Pancreas (tissue), 10 donors: ENCODE measurements at regions not wholly inside any gene's neighbourhood (a gene's known extent, or its start where the extent isn't known, plus 50 kb on each side); places are given as distances from the start of the nearest gene placed in this dataset.
"Not testable (repeated sequence)": the region's sequence is repeated elsewhere in the genome, so short reads cannot be mapped to it uniquely, and the experiment has no call there.

Experiments used
- ATAC-seq, 4 donors: fragments of 200-7000 bp; cut with Tn5 transposase; one replicate each; pipeline versions ENCODE4 v1.8.0 to v1.9.1; 2020; ENCODE audit warnings: mild to moderate bottlenecking in 4 of 4, moderate library complexity in 4 of 4
- DNase-seq, 6 donors: peaks; one replicate each; pipeline ENCODE4 v3.0.0-alpha.2; 2020
- FAIRE-seq: peaks from 2 replicates; lab custom pipeline; 2012; peaks lifted over from hg19 to GRCh38; lab: Jason Lieb, UNC
- H3K27ac ChIP-seq, 4 donors: fragments of 200-600 bp; sonication (generic); 1 replicate in 3 of 4; 2 replicates in 1 of 4; pipeline versions ENCODE4 v1.5.0 to v1.8.0; 2020
- H3K27me3 ChIP-seq, 4 donors: fragments of 200-600 bp; one replicate each; pipeline ENCODE4 v1.8.0; 2021
- H3K36me3 ChIP-seq, 3 donors: fragments of 200-600 bp; sonication (generic) in 1 of 3; one replicate each; pipeline versions ENCODE4 v1.5.0 to v1.8.0; 2020 to 2021
- H3K4me1 ChIP-seq, 3 donors: fragments of 200-600 bp; one replicate each; pipeline ENCODE4 v1.8.0; 2021
- H3K4me3 ChIP-seq, 4 donors: fragments of 200-600 bp; sonication (generic) in 2 of 4; one replicate each; pipeline versions ENCODE4 v1.5.0 to v1.8.0; 2020 to 2021
- H3K9me3 ChIP-seq, 4 donors: fragments of 200-600 bp; one replicate each; pipeline ENCODE4 v1.8.0; 2021
- CTCF ChIP-seq, 4 donors: fragments of 200-600 bp; sonication (generic) in 3 of 4; IDR thresholded peaks; one replicate each; pipeline versions ENCODE4 v1.5.0 to v1.8.0; 2021; ENCODE audit warnings: antibody characterized with exemption in 4 of 4
- WGBS, 2 donors: extraction: QIAGEN DNeasy Blood & Tissue Kit; methylation state at CpG; one replicate each; pipeline ENCODE4 v1.1.7; 2013; 5-methylcytosine and 5-hydroxymethylcytosine counted together
- intact Hi-C, 3 donors: fragments of 100-400 bp; cut with DNase I; formaldehyde crosslinking; loops; one replicate each; pipeline versions ENCODE4 v1.11.1 to v1.14.2; 2022
- donor health status: healthy with polysubstance abuse.
- donor health status: DM: no; HTN: no; CAD: no; lungs with moderate emphysema.
- donor health status: DM: no; HTN: no; CAD: no.
- donor health status: control.
- donor health status: control.
- donor health status: Bipolar disorder and iron deficiency.
- donor health status: DM: yes; HTN: yes; CAD: no.
- donor health status: DM: no; HTN: no; CAD: no.
- donor health status: DM: no; HTN: no; CAD: no.
- donor health status: DM: yes; HTN: yes; CAD: no.

- H3K9me3 ChIP-seq = no peaks in the 10 kb centered on the region
- ATAC-seq (no peak), FAIRE-seq (no peak), DNase-seq (no peak)
- no peak for TF ChIP-seq CTCF (IDR thresholded peaks at IDR 0.05)
- no peaks in the 10 kb centered on the region for H3K27me3 ChIP-seq
- intact Hi-C loops = no loop called here
- H3K27ac ChIP-seq = no peak overlapping the region
- H3K4me3 ChIP-seq = no peak overlapping the region
- 91 to 97% methylated on average over 1 of the region's 1 CpG for WGBS, 2 donors
- H3K4me1 ChIP-seq = no peaks in the 10 kb centered on the region
- H3K36me3 ChIP-seq = no peaks in the 10 kb centered on the region
These were observed 284.6 kb upstream of the ANKRD50 start for GRCh38 chr4:124997124-124997523.

- no peaks in the 10 kb centered on the region for H3K27me3 ChIP-seq
- no peak overlapping the region for H3K4me3 ChIP-seq
- no peaks in the 10 kb centered on the region for H3K4me1 ChIP-seq
- no peak for TF ChIP-seq CTCF (IDR thresholded peaks at IDR 0.05)
- ATAC-seq (no peak), FAIRE-seq (no peak), DNase-seq (no peak)
- H3K27ac ChIP-seq = no peak overlapping the region
- WGBS, 2 donors = 81% methylated on average over 2 of the region's 2 CpGs
- no peaks in the 10 kb centered on the region for H3K9me3 ChIP-seq
- H3K36me3 ChIP-seq = no peaks in the 10 kb centered on the region
- intact Hi-C loops = no loop called here
These were observed 281.3 kb upstream of the ANKRD50 start for GRCh38 chr4:124993838-124994237.

GRCh38 chr4:124990398-124990797 lies 277.9 kb upstream of the ANKRD50 start:
- ATAC-seq = no peak
- WGBS, 2 donors = 57 to 65% methylated on average over 2 of the region's 2 CpGs
- no peak for DNase-seq
- Histone ChIP-seq H3K27me3 (no peaks in the 10 kb centered on the region), H3K27ac (no peak overlapping the region), H3K9me3 (no peaks in the 10 kb centered on the region), H3K4me3 (no peak overlapping the region), H3K4me1 (no peaks in the 10 kb centered on the region), H3K36me3 (no peaks in the 10 kb centered on the region)
- intact Hi-C loops = no loop called here
- no peak for TF ChIP-seq CTCF (IDR thresholded peaks at IDR 0.05)
- FAIRE-seq = no peak

- no peak for TF ChIP-seq CTCF (IDR thresholded peaks at IDR 0.05)
- Histone ChIP-seq H3K27ac (no peak overlapping the region), H3K4me1 (no peaks in the 10 kb centered on the region), H3K9me3 (no peaks in the 10 kb centered on the region), H3K4me3 (no peak overlapping the region), H3K27me3 (no peaks in the 10 kb centered on the region), H3K36me3 (no peaks in the 10 kb centered on the region)
- 77 to 88% methylated on average over 4 of the region's 4 CpGs for WGBS, 2 donors
- FAIRE-seq (no peak), ATAC-seq (no peak), DNase-seq (no peak)
- intact Hi-C loops = no loop called here
These were observed 267.8 kb upstream of the ANKRD50 start for GRCh38 chr4:124980276-124980752.

GRCh38 chr4:124978536-124978935 lies 266.0 kb upstream of the ANKRD50 start:
- FAIRE-seq, H3K9me3 ChIP-seq, H3K27ac ChIP-seq, H3K27me3 ChIP-seq, DNase-seq, H3K4me3 ChIP-seq, ATAC-seq, H3K36me3 ChIP-seq, intact Hi-C loops: not testable (repeated sequence)
- peaks cover 0 to 11% (median 5%) of the 10 kb centered on the region in 3 donors for H3K4me1 ChIP-seq
- 44 to 58% methylated on average over 1 of the region's 1 CpG for WGBS, 2 donors
